NCI-H2196 (cell line): ENCODE measurements at regions not wholly inside any gene's neighbourhood (a gene's known extent, or its start where the extent isn't known, plus 50 kb on each side); places are given as distances from the start of the nearest gene placed in this dataset.
"Not testable (repeated sequence)": the region's sequence is repeated elsewhere in the genome, so short reads cannot be mapped to it uniquely, and the experiment has no call there.

Experiments used
- DNase-seq: peaks from one replicate; lab custom pipeline; 2025; ENCODE audit not compliant: unreplicated experiment; lab: John Stamatoyannopoulos, UW

- DNase-seq: no peak
Measured at GRCh38 chr13:76829572-76830327, 56.5 kb downstream of the KCTD12 start.

GRCh38 chr13:76828316-76828741 lies 57.9 kb downstream of the KCTD12 start:
- DNase-seq: no peak

- no peak for DNase-seq
Measured at GRCh38 chr13:76826527-76826926, 59.7 kb downstream of the KCTD12 start.

- DNase-seq: no peak
Measured at GRCh38 chr13:76825430-76825829, 60.8 kb downstream of the KCTD12 start.

GRCh38 chr13:76823969-76824368 lies 62.2 kb downstream of the KCTD12 start:
- no peak for DNase-seq

GRCh38 chr13:76822698-76823267 lies 63.4 kb downstream of the KCTD12 start:
- DNase-seq: no peak

- not testable (repeated sequence) for DNase-seq
Measured at GRCh38 chr13:76821222-76821621, 65.0 kb downstream of the KCTD12 start.

GRCh38 chr13:76820759-76821158 lies 65.4 kb downstream of the KCTD12 start:
- DNase-seq: no peak

- DNase-seq: no peak
Measured at GRCh38 chr13:76816394-76816793, 69.8 kb downstream of the KCTD12 start.

- DNase-seq: no peak
Measured at GRCh38 chr13:76815344-76815743, 70.9 kb downstream of the KCTD12 start.

GRCh38 chr13:76813891-76814290 lies 72.3 kb downstream of the KCTD12 start:
- no peak for DNase-seq

GRCh38 chr13:76813000-76813691 lies 73.1 kb downstream of the KCTD12 start:
- DNase-seq: no peak

GRCh38 chr13:76812206-76812897 lies 73.9 kb downstream of the KCTD12 start:
- no peak for DNase-seq

- DNase-seq: no peak
Measured at GRCh38 chr13:76809389-76809788, 76.8 kb downstream of the KCTD12 start.

- no peak for DNase-seq
Measured at GRCh38 chr13:76808927-76809326, 77.3 kb downstream of the KCTD12 start.

- no peak for DNase-seq
Measured at GRCh38 chr13:76804801-76805200, 81.4 kb downstream of the KCTD12 start.

GRCh38 chr13:76803831-76804230 lies 82.4 kb downstream of the KCTD12 start:
- DNase-seq: no peak

GRCh38 chr13:76800943-76801342 lies 85.3 kb downstream of the KCTD12 start:
- no peak for DNase-seq

- no peak for DNase-seq
Measured at GRCh38 chr13:76799696-76800095, 86.5 kb downstream of the KCTD12 start.

- DNase-seq: no peak
Measured at GRCh38 chr13:76798037-76798436, 88.2 kb downstream of the KCTD12 start.

GRCh38 chr13:76797361-76797760 lies 88.8 kb downstream of the KCTD12 start:
- no peak for DNase-seq

- DNase-seq: no peak
Measured at GRCh38 chr13:76796851-76797250, 89.4 kb downstream of the KCTD12 start.
